Activated T-helper 1 cell treated with anti-CD3 and anti-CD28 coated beads, Interleukin-12 subunit alpha, Interleukin-12 subunit beta, Interleukin-2, Interleukin-4 antibody, amounts not matched to agents 30 ng/mL and 10 ng/mL and 1 ng/mL, durations not matched to agents 14 hours and 24 hours and 36 hours (primary cell): ENCODE measurements at regions not wholly inside any gene's neighbourhood (a gene's known extent, or its start where the extent isn't known, plus 50 kb on each side); places are given as distances from the start of the nearest gene placed in this dataset.
"Not testable (repeated sequence)": the region's sequence is repeated elsewhere in the genome, so short reads cannot be mapped to it uniquely, and the experiment has no call there.

Source experiments
- DNase-seq: peaks from one replicate; pipeline ENCODE4 v3.0.0; 2021; ENCODE audit warnings: low spot score
- H3K27ac Mint-ChIP-seq: one replicate; pipeline ENCODE4 v1.8.0; 2021; ENCODE audit warnings: mild to moderate bottlenecking, mixed read lengths
- H3K27me3 Mint-ChIP-seq: one replicate; pipeline ENCODE4 v1.8.0; 2022; ENCODE audit warnings: mild to moderate bottlenecking, moderate library complexity, mixed read lengths; ENCODE audit not compliant: insufficient read depth
- H3K36me3 Mint-ChIP-seq: one replicate; pipeline ENCODE4 v1.8.0; 2021; ENCODE audit warnings: low read depth, mixed read lengths
- H3K4me1 Mint-ChIP-seq: one replicate; pipeline ENCODE4 v1.8.0; 2021; ENCODE audit warnings: low read depth, mixed read lengths
- H3K4me3 Mint-ChIP-seq: one replicate; pipeline ENCODE4 v1.8.0; 2021; ENCODE audit warnings: mild to moderate bottlenecking, moderate library complexity, mixed read lengths
- H3K9me3 Mint-ChIP-seq: one replicate; pipeline ENCODE4 v1.8.0; 2021; ENCODE audit warnings: mixed read lengths
- intact Hi-C: fragments of 100-400 bp; cut with micrococcal nuclease; formaldehyde crosslinking; loops from one replicate; pipeline ENCODE4 v1.15.1; 2024

DNA sequence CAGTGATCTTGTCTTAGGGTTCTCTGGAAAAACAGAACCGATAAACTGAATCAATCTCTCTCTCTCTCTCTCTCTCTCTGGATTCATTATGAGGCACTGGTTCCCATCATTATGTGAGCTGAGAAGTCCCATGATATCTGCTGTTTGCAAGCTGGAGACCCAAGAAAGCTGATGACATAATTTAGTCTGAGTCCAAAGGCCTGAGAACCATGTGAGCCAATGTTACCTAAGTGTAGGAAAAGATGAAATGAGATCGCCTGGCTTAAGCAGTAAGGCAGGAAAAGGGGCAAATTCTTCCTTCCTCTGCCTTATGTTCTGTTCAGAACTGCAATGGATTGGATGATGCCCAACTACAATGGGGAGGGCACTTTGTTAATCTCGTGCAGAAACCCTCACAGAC is 207.4 kb downstream of the RBM46 start:
- Mint-ChIP-seq H3K9me3 (no peaks in the 10 kb centered on the region), H3K27me3 (no peaks in the 10 kb centered on the region), H3K4me3 (no peak overlapping the region), H3K36me3 (no peaks in the 10 kb centered on the region), H3K4me1 (no peaks in the 10 kb centered on the region), H3K27ac (no peak overlapping the region)
- no peak for DNase-seq
- intact Hi-C loops, result no loop called here

DNA sequence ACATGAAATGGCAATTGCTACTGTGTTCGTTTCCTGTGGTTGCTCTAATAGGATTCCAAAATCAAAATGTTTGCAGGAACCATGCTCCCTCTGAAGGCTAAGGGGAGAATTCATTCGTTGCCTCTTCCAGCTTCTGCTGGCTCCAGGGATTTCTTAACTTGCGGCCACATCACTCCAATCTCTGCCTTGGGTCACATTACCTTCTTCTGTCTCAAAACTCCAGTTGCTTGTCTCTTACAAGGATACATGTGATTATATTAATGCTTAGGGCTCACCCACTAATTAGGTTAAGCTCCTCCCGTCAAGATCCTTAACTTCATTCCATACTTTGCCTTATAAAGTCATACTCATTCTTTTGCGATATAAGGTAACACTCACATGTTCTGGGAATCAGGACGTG is 208.4 kb downstream of the RBM46 start:
- Mint-ChIP-seq H3K36me3 (no peaks in the 10 kb centered on the region), H3K4me1 (no peaks in the 10 kb centered on the region), H3K9me3 (no peaks in the 10 kb centered on the region), H3K27ac (no peak overlapping the region), H3K27me3 (no peaks in the 10 kb centered on the region), H3K4me3 (no peak overlapping the region)
- no peak for DNase-seq
- intact Hi-C loops, result no loop called here

DNA sequence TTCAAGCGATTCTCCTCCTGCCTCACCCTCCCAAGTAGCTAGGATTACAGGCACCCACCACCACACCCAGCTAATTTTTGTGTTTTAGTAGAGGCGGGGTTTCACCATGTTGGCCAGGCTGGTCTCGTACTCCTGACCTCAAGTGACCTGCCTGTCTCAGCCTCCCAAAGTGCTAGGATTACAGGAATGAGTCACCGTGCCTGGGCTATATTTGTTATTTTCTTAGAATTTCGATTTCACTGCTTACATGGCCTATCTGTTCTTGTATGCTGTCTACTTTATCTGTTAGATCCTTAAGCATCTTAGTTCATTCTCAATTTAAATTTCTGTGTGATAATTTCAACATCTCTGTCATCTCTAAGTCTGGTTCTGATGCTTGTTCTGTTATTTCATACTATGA is 210.6 kb upstream of the NPY2R start:
- intact Hi-C loops, H3K4me1 Mint-ChIP-seq, DNase-seq, H3K36me3 Mint-ChIP-seq, H3K27ac Mint-ChIP-seq, H3K27me3 Mint-ChIP-seq, H3K4me3 Mint-ChIP-seq, H3K9me3 Mint-ChIP-seq: not testable (repeated sequence)

- Mint-ChIP-seq H3K4me3 (no peak overlapping the region), H3K27ac (no peak overlapping the region), H3K4me1 (no peaks in the 10 kb centered on the region), H3K9me3 (no peaks in the 10 kb centered on the region), H3K36me3 (no peaks in the 10 kb centered on the region), H3K27me3 (no peaks in the 10 kb centered on the region)
- intact Hi-C loops, result no loop called here
- DNase-seq, result no peak
These were observed 210.2 kb upstream of the NPY2R start for GRCh38 chr4:154998284-154998683.

DNA sequence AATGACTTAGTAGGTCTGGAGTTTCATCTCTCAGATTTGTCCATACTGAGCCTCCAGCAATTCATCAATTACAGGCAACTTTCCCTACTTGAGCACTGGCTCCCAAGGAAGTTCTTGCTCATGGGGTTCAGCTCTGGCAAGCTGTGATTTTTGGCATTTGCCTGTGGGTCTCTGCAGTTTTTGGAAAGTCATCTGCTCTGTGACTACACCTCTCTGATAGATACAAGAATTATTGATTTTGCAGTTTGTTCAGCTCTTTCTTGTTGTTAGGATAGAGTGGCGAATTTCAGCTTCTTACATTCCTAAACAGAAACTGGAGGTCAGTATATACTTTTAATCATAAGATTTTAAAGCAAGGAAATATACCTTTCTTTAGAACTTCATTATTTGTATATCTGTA is 209.7 kb upstream of the NPY2R start:
- no peak overlapping the region for H3K4me3 Mint-ChIP-seq
- H3K36me3 Mint-ChIP-seq, result no peaks in the 10 kb centered on the region
- intact Hi-C loops, result no loop called here
- H3K27me3 Mint-ChIP-seq, result no peaks in the 10 kb centered on the region
- DNase-seq, result no peak
- H3K27ac Mint-ChIP-seq, result no peak overlapping the region
- H3K9me3 Mint-ChIP-seq, result no peaks in the 10 kb centered on the region
- H3K4me1 Mint-ChIP-seq, result no peaks in the 10 kb centered on the region

DNA sequence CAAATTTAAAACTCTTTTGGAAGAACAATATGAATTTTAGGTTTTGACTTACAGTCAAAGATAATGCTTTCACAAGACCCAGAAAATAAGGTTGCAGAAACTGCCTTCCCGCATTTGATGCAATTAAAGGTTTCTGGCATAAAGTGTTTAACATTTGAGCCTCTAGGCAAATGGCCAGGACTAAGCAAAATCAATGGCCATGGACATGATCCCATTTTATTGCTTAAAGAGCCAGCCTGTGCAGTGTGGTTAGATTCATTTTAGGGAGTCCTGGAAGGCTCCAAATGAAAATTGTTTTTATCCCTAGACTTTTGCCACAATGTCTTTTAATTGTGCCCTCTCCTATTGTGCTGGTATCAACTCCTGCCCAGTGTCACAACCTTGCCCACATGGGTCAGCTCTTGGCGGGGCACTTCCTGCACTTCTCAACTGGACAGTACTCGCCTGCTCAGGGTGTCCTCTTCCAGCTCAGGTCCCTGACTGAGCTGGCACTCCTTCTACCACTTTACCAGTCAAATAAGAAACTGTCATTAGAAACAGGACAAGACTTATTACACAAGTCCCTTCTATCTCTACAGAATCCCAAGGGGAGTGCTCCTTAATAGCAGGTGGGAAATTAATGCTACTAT is 208.4 kb upstream of the NPY2R start:
- no peak for DNase-seq
- intact Hi-C loops, result no loop called here
- no peak overlapping the region for H3K27ac Mint-ChIP-seq
- no peaks in the 10 kb centered on the region for H3K27me3 Mint-ChIP-seq
- H3K4me1 Mint-ChIP-seq, result no peaks in the 10 kb centered on the region
- no peaks in the 10 kb centered on the region for H3K9me3 Mint-ChIP-seq
- H3K36me3 Mint-ChIP-seq, result no peaks in the 10 kb centered on the region
- no peak overlapping the region for H3K4me3 Mint-ChIP-seq

DNA sequence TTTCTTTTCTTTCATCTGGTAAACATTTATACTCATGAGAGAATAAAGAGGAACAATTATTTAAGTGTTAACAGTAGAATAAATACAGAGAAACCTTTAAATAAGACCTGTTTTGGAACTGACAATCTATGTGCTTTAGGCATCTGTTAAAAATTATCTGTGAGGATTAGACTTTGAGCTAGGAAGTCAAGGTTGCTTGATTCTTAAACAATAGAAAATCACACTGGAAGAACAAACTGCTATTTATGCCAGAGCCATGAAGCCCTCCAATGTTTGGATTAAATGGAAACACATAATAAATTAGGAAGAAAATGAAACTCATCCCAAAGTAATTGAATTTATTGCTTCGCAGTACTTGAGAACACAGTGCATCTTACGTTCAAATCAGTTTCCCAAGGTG is 207.2 kb upstream of the NPY2R start:
- Mint-ChIP-seq H3K27ac (no peak overlapping the region), H3K27me3 (no peaks in the 10 kb centered on the region), H3K36me3 (no peaks in the 10 kb centered on the region), H3K9me3 (no peaks in the 10 kb centered on the region), H3K4me1 (no peaks in the 10 kb centered on the region), H3K4me3 (no peak overlapping the region)
- intact Hi-C loops, result no loop called here
- DNase-seq, result no peak

DNA sequence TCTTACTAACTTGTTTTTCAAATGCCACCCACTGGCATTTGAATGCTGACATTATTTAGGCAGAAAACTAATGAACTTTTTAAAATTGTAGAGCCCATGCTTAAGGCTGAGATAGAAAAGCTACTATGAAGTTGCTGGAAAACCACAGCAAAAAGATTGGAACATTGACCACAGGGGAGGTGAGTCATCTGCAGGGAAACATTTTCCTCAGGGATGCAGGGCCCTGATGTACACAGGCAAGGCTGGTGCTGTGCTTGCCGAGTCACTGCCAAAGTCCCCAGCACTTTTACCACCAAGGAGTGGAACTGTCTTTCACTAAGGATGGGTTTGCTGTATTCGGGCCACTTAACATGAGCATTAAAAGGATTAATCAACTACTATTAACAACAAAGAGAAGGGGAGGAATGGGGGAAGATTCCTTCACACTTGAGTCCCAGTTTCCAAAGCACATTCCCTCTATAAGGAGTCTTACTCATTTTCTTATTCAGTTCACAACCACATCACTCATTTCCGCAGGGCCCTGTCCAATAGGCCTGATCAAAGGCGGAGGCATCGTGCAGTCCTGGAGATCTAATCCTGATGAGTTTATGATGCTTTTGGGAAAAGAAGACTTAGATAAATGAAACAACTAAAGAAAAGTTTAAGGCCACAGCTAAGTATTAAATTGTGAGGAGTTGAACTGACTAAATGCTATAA is 202.9 kb upstream of the NPY2R start:
- Mint-ChIP-seq H3K4me1 (no peaks in the 10 kb centered on the region), H3K9me3 (no peaks in the 10 kb centered on the region), H3K27ac (no peak overlapping the region), H3K36me3 (no peaks in the 10 kb centered on the region), H3K27me3 (no peaks in the 10 kb centered on the region), H3K4me3 (no peak overlapping the region)
- intact Hi-C loops, result no loop called here
- no peak for DNase-seq

DNA sequence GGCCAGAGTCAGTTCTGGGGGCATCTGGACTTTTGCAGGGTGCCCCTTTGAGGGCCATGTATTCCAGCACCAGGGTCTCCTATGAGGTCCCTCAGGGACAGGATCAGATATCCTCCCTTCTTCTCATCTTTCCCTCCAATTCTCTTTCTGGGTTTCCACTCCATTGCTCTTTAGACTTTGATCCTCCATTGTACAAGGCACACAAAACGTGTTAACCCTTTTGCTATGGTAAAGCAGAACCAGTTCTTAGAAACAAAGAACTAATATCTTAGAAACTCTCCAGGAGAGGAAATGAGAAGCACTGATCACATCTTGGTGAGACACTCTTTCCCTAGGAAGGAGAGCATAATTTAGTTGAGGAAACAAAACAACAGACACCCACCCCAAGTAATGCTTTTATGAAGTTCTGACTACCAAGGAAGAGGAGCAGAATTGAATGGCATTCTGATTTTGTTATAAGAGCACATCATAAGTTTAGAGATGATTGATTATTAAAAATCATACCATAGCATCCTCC is 200.7 kb upstream of the NPY2R start:
- Mint-ChIP-seq H3K27me3 (no peaks in the 10 kb centered on the region), H3K27ac (no peak overlapping the region), H3K4me1 (no peaks in the 10 kb centered on the region), H3K4me3 (no peak overlapping the region), H3K9me3 (no peaks in the 10 kb centered on the region), H3K36me3 (no peaks in the 10 kb centered on the region)
- DNase-seq, result no peak
- intact Hi-C loops, result no loop called here

DNA sequence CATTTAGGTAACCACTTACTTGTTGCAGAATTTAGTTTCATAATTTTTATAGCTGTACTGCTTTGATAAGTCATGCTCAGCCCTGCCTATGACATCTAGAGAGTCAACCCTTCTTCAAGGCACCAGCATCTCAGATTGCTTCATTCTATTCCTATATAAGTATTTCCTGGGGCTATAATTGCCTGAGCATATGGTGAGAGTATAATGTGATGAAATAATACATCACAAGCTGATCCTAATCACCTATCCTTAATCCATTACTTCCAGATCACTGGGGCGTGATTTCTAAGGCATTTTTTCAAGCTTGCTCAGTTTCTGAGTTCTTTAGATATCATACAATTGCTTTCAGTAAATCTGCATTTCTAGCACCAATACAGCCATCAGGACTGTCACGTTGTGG is 200.0 kb upstream of the NPY2R start:
- no peak overlapping the region for H3K4me3 Mint-ChIP-seq
- no peak for DNase-seq
- H3K36me3 Mint-ChIP-seq, result no peaks in the 10 kb centered on the region
- intact Hi-C loops, result no loop called here
- no peak overlapping the region for H3K27ac Mint-ChIP-seq
- H3K4me1 Mint-ChIP-seq, result no peaks in the 10 kb centered on the region
- no peaks in the 10 kb centered on the region for H3K27me3 Mint-ChIP-seq
- H3K9me3 Mint-ChIP-seq, result no peaks in the 10 kb centered on the region

DNA sequence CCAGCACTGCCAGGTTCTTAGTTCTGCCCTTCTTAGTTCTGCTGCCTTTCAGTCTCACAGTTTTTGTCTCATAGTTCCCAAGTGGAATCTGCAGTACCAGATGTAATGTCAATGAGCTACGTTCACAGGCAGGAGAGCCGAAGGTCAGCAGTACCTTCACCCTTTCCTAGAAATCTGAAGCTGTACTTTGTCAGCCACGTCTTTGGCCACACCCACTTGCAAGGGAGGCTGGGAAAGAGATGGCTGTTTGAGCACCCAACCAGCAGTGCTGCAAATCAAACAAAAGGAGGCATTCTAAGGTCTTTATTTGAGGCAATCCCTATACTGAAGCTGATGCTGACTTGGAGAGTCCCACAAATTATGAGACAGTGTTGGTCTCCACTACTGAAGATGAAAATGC is 199.1 kb upstream of the NPY2R start:
- DNase-seq, result no peak
- Mint-ChIP-seq H3K36me3 (no peaks in the 10 kb centered on the region), H3K9me3 (no peaks in the 10 kb centered on the region), H3K4me3 (no peak overlapping the region), H3K4me1 (no peaks in the 10 kb centered on the region), H3K27ac (no peak overlapping the region), H3K27me3 (no peaks in the 10 kb centered on the region)
- intact Hi-C loops, result no loop called here

GRCh38 chr4:155010376-155010775 is 198.1 kb upstream of the NPY2R start:
- Mint-ChIP-seq H3K27ac (no peak overlapping the region), H3K4me3 (no peak overlapping the region), H3K36me3 (no peaks in the 10 kb centered on the region), H3K27me3 (no peaks in the 10 kb centered on the region), H3K9me3 (no peaks in the 10 kb centered on the region), H3K4me1 (no peaks in the 10 kb centered on the region)
- intact Hi-C loops, result no loop called here
- no peak for DNase-seq

DNA sequence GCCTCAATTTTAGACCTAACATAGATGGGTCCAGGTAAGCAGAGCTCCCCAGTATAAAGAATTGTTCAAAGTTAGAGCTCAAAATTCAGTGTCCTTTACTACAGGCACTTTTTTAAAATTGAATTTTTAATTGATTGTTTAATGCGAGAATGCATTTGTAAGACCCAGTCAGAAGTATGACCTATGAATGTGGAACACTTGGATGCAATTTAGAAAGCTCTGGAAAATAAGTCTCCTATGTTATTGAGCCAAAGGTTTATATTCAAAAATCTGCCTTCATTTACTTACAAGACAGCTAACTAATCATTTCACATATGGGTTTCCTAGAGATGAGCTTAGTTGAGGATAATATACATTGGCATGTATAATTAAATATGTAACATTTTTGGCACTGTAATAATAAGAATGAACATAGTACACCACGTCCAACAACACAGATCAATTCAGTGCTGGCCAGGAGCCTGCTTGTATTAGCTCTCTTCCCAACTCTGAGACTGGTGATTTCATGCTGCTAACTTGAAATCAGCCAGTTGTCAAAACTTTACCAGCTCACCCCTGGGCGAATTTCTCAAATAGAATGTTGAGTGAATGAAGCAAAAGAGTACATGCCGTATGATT is 197.2 kb upstream of the NPY2R start:
- H3K4me1 Mint-ChIP-seq, result no peaks in the 10 kb centered on the region
- no peak overlapping the region for H3K4me3 Mint-ChIP-seq
- no peak for DNase-seq
- no peaks in the 10 kb centered on the region for H3K27me3 Mint-ChIP-seq
- no peaks in the 10 kb centered on the region for H3K9me3 Mint-ChIP-seq
- no peaks in the 10 kb centered on the region for H3K36me3 Mint-ChIP-seq
- intact Hi-C loops, result no loop called here
- H3K27ac Mint-ChIP-seq, result no peak overlapping the region
